ENCODE measurements at regions not wholly inside any gene's neighbourhood (a gene's known extent, or its start where the extent isn't known, plus 50 kb on each side); places are given as distances from the start of the nearest gene placed in this dataset.

- TF ChIP-seq, protein P1, sequence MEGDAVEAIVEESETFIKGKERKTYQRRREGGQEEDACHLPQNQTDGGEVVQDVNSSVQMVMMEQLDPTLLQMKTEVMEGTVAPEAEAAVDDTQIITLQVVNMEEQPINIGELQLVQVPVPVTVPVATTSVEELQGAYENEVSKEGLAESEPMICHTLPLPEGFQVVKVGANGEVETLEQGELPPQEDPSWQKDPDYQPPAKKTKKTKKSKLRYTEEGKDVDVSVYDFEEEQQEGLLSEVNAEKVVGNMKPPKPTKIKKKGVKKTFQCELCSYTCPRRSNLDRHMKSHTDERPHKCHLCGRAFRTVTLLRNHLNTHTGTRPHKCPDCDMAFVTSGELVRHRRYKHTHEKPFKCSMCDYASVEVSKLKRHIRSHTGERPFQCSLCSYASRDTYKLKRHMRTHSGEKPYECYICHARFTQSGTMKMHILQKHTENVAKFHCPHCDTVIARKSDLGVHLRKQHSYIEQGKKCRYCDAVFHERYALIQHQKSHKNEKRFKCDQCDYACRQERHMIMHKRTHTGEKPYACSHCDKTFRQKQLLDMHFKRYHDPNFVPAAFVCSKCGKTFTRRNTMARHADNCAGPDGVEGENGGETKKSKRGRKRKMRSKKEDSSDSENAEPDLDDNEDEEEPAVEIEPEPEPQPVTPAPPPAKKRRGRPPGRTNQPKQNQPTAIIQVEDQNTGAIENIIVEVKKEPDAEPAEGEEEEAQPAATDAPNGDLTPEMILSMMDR (IDR thresholded peaks at IDR 0.05; ENCODE audit: unreplicated experiment): no peak
- Mint-ChIP-seq H3K27me3 (ENCODE audit: low read depth) (no peaks in the 10 kb centered on the region), H3K27ac (peak overlapping the region; percentile 47), H3K9me3 (peaks cover 10% of the 10 kb centered on the region), H3K4me1 (peaks cover 15% of the 10 kb centered on the region), H3K36me3 (no peaks in the 10 kb centered on the region), H3K4me3 (no peak overlapping the region)
- no peak for DNase-seq (ENCODE audit: low spot score in 2 of 2, unreplicated experiment in 2 of 2)
Measured at GRCh38 chr13:31896427-31896826, 135.1 kb upstream of the FRY start.

- no peak overlapping the region for H3K27ac Mint-ChIP-seq
- peaks cover 11% of the 10 kb centered on the region for H3K4me1 Mint-ChIP-seq
Measured at GRCh38 chr13:31898378-31899071, 133.0 kb upstream of the FRY start.

GRCh38 chr13:31901985-31902384 is 129.6 kb upstream of the FRY start:
- peaks cover 12% of the 10 kb centered on the region for H3K27me3 Mint-ChIP-seq (ENCODE audit: low read depth)
- peaks cover 10% of the 10 kb centered on the region for H3K9me3 Mint-ChIP-seq
- TF ChIP-seq, protein P1 (IDR thresholded peaks at IDR 0.05; ENCODE audit: unreplicated experiment): no peak
- H3K36me3 Mint-ChIP-seq: no peaks in the 10 kb centered on the region
- no peak overlapping the region for H3K27ac Mint-ChIP-seq
- DNase-seq (ENCODE audit: low spot score in 2 of 2, unreplicated experiment in 2 of 2): no peak
- peaks cover 11% of the 10 kb centered on the region for H3K4me1 Mint-ChIP-seq
- H3K4me3 Mint-ChIP-seq: no peak overlapping the region

More at GRCh38 chr13:31898378-31899071, 133.0 kb upstream of the FRY start:
- Mint-ChIP-seq H3K27me3 (ENCODE audit: low read depth) (no peaks in the 10 kb centered on the region), H3K4me3 (no peak overlapping the region), H3K36me3 (no peaks in the 10 kb centered on the region), H3K9me3 (peaks cover 10% of the 10 kb centered on the region)
- DNase-seq (ENCODE audit: low spot score in 2 of 2, unreplicated experiment in 2 of 2): no peak
- TF ChIP-seq, protein P1 (IDR thresholded peaks at IDR 0.05; ENCODE audit: unreplicated experiment): no peak

- H3K4me1 Mint-ChIP-seq: peaks cover 11% of the 10 kb centered on the region
- TF ChIP-seq, protein P1 (IDR thresholded peaks at IDR 0.05; ENCODE audit: unreplicated experiment): no peak
- no peak overlapping the region for H3K4me3 Mint-ChIP-seq
- H3K27ac Mint-ChIP-seq: no peak overlapping the region
- peaks cover 10% of the 10 kb centered on the region for H3K9me3 Mint-ChIP-seq
- H3K36me3 Mint-ChIP-seq: no peaks in the 10 kb centered on the region
- DNase-seq (ENCODE audit: low spot score in 2 of 2, unreplicated experiment in 2 of 2): no peak
- peaks cover 21% of the 10 kb centered on the region for H3K27me3 Mint-ChIP-seq (ENCODE audit: low read depth)
Measured at GRCh38 chr13:31903111-31903815, 128.3 kb upstream of the FRY start.

DNA sequence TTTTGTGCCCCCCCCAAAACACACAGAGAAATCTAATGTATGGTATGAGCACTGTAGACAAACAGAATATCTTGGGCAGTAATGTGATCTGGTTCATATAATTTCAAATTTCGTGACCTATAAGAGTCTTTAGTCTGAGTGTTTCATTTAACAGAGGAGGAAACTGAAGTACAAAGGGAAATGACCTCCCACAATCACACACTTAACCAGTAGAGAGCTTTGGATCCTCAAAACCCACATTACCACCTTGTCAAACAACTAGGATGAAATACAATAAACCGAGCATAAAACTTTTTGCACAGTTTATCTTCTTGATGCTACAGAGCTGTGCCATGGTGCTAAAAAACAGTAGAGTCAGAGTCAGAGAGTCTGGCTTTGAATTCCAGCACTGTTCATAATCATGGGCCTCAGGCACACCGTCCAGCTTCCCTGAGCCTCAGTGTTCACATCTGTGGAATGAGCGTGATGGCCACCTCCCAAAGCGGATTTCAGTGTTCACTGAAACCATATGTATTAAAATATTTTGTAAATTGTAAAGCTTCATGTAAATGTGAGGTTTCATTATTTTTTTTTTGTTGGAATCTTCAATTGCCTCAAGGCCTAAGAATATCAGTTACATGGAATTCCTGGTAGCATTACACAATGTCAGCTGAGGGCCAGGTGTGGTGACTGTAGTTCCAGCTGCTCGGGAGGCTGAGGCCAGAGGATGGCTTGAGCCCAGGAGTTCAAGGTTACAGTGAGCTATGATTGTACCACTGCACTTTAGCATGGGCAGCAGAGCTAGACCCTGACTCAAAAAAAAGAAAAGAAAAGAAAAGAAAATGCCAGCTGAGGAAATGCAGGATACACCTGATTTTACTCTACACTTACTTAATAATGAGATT is 126.4 kb upstream of the FRY start:
- Mint-ChIP-seq H3K27me3 (ENCODE audit: low read depth) (peaks cover 29% of the 10 kb centered on the region), H3K4me1 (peaks cover 11% of the 10 kb centered on the region), H3K27ac (no peak overlapping the region), H3K9me3 (peaks cover 10% of the 10 kb centered on the region), H3K36me3 (no peaks in the 10 kb centered on the region), H3K4me3 (no peak overlapping the region)
- no peak for DNase-seq (ENCODE audit: low spot score in 2 of 2, unreplicated experiment in 2 of 2)
- TF ChIP-seq, protein P1 (IDR thresholded peaks at IDR 0.05; ENCODE audit: unreplicated experiment): no peak
